GM23338 (cell line): ENCODE measurements at regions not wholly inside any gene's neighbourhood (a gene's known extent, or its start where the extent isn't known, plus 50 kb on each side); places are given as distances from the start of the nearest gene placed in this dataset.

ENCODE experiments used
- CREB1 ChIP-seq: fragments of 250-450 bp; sonication (Bioruptor Pico); IDR thresholded peaks from 2 replicates; pipeline ENCODE4 v1.5.0; 2020; ENCODE audit warnings: low read depth, mild to moderate bottlenecking, moderate library complexity
- CTCF ChIP-seq, 2 experiments: fragments of 200-600 bp in 1 of 2; sonication (generic) in 1 of 2; conservative IDR thresholded peaks; 2 replicates each; pipeline versions ENCODE4 v1.5.1 to v1.6.1; 2016 to 2017; ENCODE audit warnings: antibody characterized with exemption in 2 of 2, low read depth in 2 of 2, mild to moderate bottlenecking in 2 of 2, moderate library complexity in 1 of 2
- EZH2 ChIP-seq: fragments of 200-600 bp; sonication (generic); IDR thresholded peaks from one replicate; pipeline ENCODE4 v1.8.0; 2017; ENCODE audit warnings: antibody characterized with exemption, mild to moderate bottlenecking, low read depth; ENCODE audit not compliant: unreplicated experiment
- JUNB ChIP-seq: IDR thresholded peaks from one replicate; pipeline ENCODE4 v1.6.1; 2016; ENCODE audit warnings: antibody characterized with exemption; ENCODE audit not compliant: unreplicated experiment
- POLR2AphosphoS5 ChIP-seq: IDR thresholded peaks from 2 replicates; pipeline ENCODE4 v1.6.1; 2016; ENCODE audit warnings: antibody characterized with exemption, low read depth
- STAT1 ChIP-seq: IDR thresholded peaks from one replicate; pipeline ENCODE4 v1.6.1; 2016; ENCODE audit warnings: antibody characterized with exemption; ENCODE audit not compliant: unreplicated experiment

DNA sequence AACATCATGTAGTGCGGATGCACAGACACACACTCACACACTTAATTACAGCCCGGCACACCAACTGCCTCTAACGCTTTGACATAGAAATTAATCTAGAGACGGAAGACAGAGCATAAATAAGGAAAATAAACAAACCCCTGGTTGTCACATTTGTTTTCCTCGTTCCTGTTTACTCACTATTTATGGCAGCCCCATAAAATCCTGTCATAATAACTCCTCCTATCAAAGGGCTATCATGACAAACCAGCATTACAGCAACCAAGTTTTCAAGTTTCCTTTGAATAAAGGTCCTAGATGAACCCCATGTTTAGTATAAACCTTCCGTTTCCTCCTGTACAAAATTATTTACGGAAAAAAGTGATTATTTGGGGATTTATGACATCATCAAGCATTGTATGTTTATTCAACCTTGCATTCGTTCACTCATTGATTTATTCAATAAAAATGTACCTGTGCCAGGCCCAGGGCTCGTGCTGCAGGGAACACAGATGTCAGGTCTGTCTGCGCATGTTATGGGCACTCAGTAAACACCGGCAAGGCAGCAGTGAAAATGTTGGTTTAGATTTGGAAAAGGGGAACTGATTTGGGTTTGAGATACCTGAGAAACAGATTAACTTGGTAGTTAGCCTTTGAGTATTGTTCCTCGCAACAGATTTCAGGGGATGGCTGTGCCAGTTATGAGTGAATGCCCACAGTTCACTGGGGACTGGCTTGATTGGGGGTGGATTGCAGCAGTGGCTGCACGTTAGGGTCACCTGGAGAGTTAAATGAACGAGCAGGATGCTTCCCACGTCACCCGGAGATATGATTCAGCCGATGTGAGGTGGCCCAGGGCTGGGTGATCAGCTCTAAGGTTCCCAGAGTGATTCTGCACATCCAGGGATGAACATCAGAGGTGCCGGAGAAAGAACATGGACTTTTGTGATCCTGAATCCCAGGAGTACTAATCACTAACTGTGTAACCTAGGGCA, 295.3 kb upstream of the FOXQ1 start:
- TF ChIP-seq POLR2AphosphoS5 (no peak), CTCF (conservative IDR thresholded peaks at IDR 0.05; ENCODE audit: low read depth in 2 of 2) (no peak), EZH2 (no peak), JUNB (no peak), CREB1 (CRISPR knock-in tag) (no peak), STAT1 (no peak)
